ENCODE measurements at regions not wholly inside any gene's neighbourhood (a gene's known extent, or its start where the extent isn't known, plus 50 kb on each side); places are given as distances from the start of the nearest gene placed in this dataset.
A peak's percentile ranks its signal among the peaks of the same experiment; 100 is the strongest.

DNA sequence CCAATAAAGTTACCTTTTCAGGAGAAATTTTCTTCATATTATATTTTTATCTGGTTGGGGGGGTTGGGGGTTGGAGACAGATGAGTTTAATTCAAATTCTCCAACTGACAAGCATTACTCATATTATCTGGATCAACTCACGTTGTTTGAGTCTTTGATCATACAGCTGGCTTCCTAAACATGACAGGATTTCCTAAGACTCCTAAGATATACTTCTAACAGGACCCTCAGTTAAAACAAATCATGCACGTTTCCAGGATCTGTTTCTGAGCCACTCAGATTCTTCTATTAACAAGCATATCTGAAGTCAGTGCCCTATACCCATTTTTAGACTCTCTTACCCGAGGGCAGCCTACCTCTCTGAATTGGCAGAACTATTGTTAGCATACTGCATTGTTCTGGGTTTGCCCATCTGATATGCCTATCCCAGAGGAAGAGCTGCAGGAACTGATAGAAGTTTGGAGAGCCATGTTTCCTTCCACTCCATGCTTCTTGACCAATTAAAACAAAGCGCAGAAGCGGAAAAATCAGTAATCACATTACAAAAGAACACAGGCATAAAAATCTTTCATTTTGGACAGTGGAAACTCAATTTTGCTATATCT is 653.9 kb downstream of the LTN1 start:
- no peak for DNase-seq (ENCODE audit: low read depth, low spot score)
- no peak for TF ChIP-seq CTCF (IDR thresholded peaks at IDR 0.05; ENCODE audit: insufficient read depth, low read length, missing control alignments)
- CTCF ChIA-PET = interaction anchor here (0.7 to 9.6 kb wide), 13 partner anchors 183 to 1491 kb away, joined by 3 to 95 read pairs (median 5); no protein-coding TSS in a partner anchor
- H3K4me3 ChIP-seq (ENCODE audit: low read depth, low read length) = no peak overlapping the region
- POLR2A ChIA-PET = no interaction called here

DNA sequence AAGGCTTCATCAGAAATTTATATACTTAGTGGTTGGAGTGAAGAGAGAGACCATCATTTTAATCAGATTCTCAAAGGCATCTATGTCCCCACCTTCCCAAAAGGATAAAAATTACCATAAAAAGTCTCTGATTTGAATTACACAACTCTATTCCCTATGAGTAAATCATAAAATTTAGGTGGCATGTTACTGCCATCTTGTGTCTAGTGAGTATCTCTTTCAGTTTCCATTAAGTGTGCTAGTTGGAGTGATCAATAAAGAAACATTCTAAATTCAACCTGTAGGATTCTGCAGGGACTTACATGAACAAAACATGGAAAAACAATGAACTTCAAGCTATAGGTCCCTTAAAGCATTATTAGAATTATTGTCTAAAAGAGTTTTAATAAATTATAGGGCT is 655.4 kb downstream of the LTN1 start:
- ChIA-PET CTCF (interaction anchor here (0.6 to 9.6 kb wide), 21 partner anchors 9 to 1489 kb away, joined by 3 to 95 read pairs (median 3); no protein-coding TSS in a partner anchor), POLR2A (interaction anchor here (1.1 kb wide), 1 partner anchor 408 kb away, joined by 3 read pairs; no protein-coding TSS in a partner anchor)
- TF ChIP-seq CTCF (IDR thresholded peaks at IDR 0.05; ENCODE audit: insufficient read depth, low read length, missing control alignments) = no peak
- no peak for DNase-seq (ENCODE audit: low read depth, low spot score)
- H3K4me3 ChIP-seq (ENCODE audit: low read depth, low read length) = no peak overlapping the region

- peak; percentile 76 for DNase-seq (ENCODE audit: low read depth, low spot score)
Measured at GRCh38 chr21:28336314-28336713, 656.4 kb downstream of the LTN1 start.

GRCh38 chr21:28334407-28334806 is 658.3 kb downstream of the LTN1 start:
- ChIA-PET CTCF (interaction anchor here (0.9 to 9.6 kb wide), 5 partner anchors 9 to 1486 kb away, joined by 3 to 95 read pairs (median 7); no protein-coding TSS in a partner anchor), POLR2A (no interaction called here)
- DNase-seq (ENCODE audit: low read depth, low spot score) = no peak
- TF ChIP-seq CTCF (IDR thresholded peaks at IDR 0.05; ENCODE audit: insufficient read depth, low read length, missing control alignments) = no peak
- H3K4me3 ChIP-seq (ENCODE audit: low read depth, low read length) = no peak overlapping the region

More at GRCh38 chr21:28336314-28336713, 656.4 kb downstream of the LTN1 start:
- no peak overlapping the region for H3K4me3 ChIP-seq (ENCODE audit: low read depth, low read length)
- TF ChIP-seq CTCF (IDR thresholded peaks at IDR 0.05; ENCODE audit: insufficient read depth, low read length, missing control alignments) = no peak
- ChIA-PET POLR2A (interaction anchor here (1.1 kb wide), 1 partner anchor 409 kb away, joined by 3 read pairs; no protein-coding TSS in a partner anchor), CTCF (interaction anchor here (0.7 to 9.6 kb wide), 23 partner anchors 10 to 1488 kb away, joined by 3 to 95 read pairs (median 4); no protein-coding TSS in a partner anchor)

DNA sequence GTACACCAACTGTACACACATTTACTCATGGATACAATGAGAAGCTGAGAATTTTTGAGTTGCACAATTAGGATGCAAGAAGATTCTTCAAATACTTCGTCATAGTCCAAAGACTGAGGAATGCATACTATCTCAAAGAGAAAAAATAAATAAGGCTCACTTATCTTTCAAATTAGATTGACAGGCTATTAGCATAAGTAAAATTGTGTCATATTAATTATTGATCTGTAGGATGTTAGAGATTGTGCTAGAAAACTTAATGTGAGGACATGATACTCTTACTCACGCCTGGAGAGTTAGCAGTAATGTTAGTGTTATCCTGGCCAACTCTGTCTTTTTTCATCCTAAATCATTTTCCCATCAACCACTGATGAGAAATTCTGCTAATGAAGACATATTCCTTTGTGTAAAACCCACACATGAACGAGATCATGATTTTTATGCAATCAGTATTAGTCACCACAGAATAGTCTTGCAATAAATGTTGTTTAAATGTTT is 659.0 kb downstream of the LTN1 start:
- ChIA-PET POLR2A (no interaction called here), CTCF (interaction anchor here (1.1 to 9.6 kb wide), 3 partner anchors 265 to 1483 kb away, joined by 3 to 95 read pairs (median 3); no protein-coding TSS in a partner anchor)
- DNase-seq (ENCODE audit: low read depth, low spot score) = no peak
- TF ChIP-seq CTCF (IDR thresholded peaks at IDR 0.05; ENCODE audit: insufficient read depth, low read length, missing control alignments) = no peak
- no peak overlapping the region for H3K4me3 ChIP-seq (ENCODE audit: low read depth, low read length)

GRCh38 chr21:28332796-28333195 is 659.9 kb downstream of the LTN1 start:
- no peak for DNase-seq (ENCODE audit: low read depth, low spot score)
- ChIA-PET POLR2A (no interaction called here), CTCF (interaction anchor here (1.7 kb wide), 1 partner anchor 264 kb away, joined by 3 read pairs; no protein-coding TSS in a partner anchor)
- no peak overlapping the region for H3K4me3 ChIP-seq (ENCODE audit: low read depth, low read length)
- no peak for TF ChIP-seq CTCF (IDR thresholded peaks at IDR 0.05; ENCODE audit: insufficient read depth, low read length, missing control alignments)

Data from AG04449 (cell line).